Left renal cortex interstitium (tissue), 4 donors: ENCODE measurements at regions not wholly inside any gene's neighbourhood (a gene's known extent, or its start where the extent isn't known, plus 50 kb on each side); places are given as distances from the start of the nearest gene placed in this dataset.

ENCODE experiments used
- DNase-seq, 4 donors: peaks; one replicate each; pipeline ENCODE4 v3.0.0-alpha.2; 2013; ENCODE audit warnings: low read depth in 4 of 4, low spot score in 2 of 4, missing footprints in 1 of 4

GRCh38 chr5:152978141-152978835, 512.2 kb upstream of the GRIA1 start:
- no peak for DNase-seq

GRCh38 chr5:152987131-152987530, 503.3 kb upstream of the GRIA1 start:
- no peak for DNase-seq

GRCh38 chr5:152990217-152990616, 500.3 kb upstream of the GRIA1 start:
- DNase-seq = no peak

- DNase-seq = no peak
Measured at GRCh38 chr5:152990649-152991048, 499.8 kb upstream of the GRIA1 start.

- no peak for DNase-seq
Measured at GRCh38 chr5:152994033-152994680, 496.3 kb upstream of the GRIA1 start.

- no peak for DNase-seq
Measured at GRCh38 chr5:152995214-152995725, 495.2 kb upstream of the GRIA1 start.

GRCh38 chr5:153005711-153006110, 484.8 kb upstream of the GRIA1 start:
- no peak for DNase-seq

GRCh38 chr5:153006681-153007080, 483.8 kb upstream of the GRIA1 start:
- DNase-seq = no peak

- DNase-seq = no peak
Measured at GRCh38 chr5:153014194-153014593, 476.3 kb upstream of the GRIA1 start.

- DNase-seq = no peak
Measured at GRCh38 chr5:153018121-153018520, 472.3 kb upstream of the GRIA1 start.

GRCh38 chr5:153030755-153031725, 459.4 kb upstream of the GRIA1 start:
- no peak for DNase-seq

- no peak for DNase-seq
Measured at GRCh38 chr5:153039501-153039900, 451.0 kb upstream of the GRIA1 start.

- DNase-seq = no peak
Measured at GRCh38 chr5:153043886-153044285, 446.6 kb upstream of the GRIA1 start.

GRCh38 chr5:153050496-153051179, 439.8 kb upstream of the GRIA1 start:
- no peak for DNase-seq

GRCh38 chr5:153066281-153066680, 424.2 kb upstream of the GRIA1 start:
- DNase-seq = no peak

GRCh38 chr5:153067869-153068268, 422.6 kb upstream of the GRIA1 start:
- DNase-seq = no peak

GRCh38 chr5:153079396-153079795, 411.1 kb upstream of the GRIA1 start:
- no peak for DNase-seq

- DNase-seq = no peak
Measured at GRCh38 chr5:153080940-153081339, 409.5 kb upstream of the GRIA1 start.

- no peak for DNase-seq
Measured at GRCh38 chr5:153081385-153081784, 409.1 kb upstream of the GRIA1 start.

GRCh38 chr5:153084511-153084910, 406.0 kb upstream of the GRIA1 start:
- no peak for DNase-seq

GRCh38 chr5:153086486-153086885, 404.0 kb upstream of the GRIA1 start:
- no peak for DNase-seq
